ENCODE measurements at regions not wholly inside any gene's neighbourhood (a gene's known extent, or its start where the extent isn't known, plus 50 kb on each side); places are given as distances from the start of the nearest gene placed in this dataset.

GRCh38 chr1:82449506-82450057 lies 648.8 kb downstream of the ADGRL2 start:
- no peak for DNase-seq (ENCODE audit: low read depth in 2 of 2)

- no peak for DNase-seq (ENCODE audit: low read depth in 2 of 2)
These were observed 646.2 kb downstream of the ADGRL2 start for GRCh38 chr1:82446955-82447354.

GRCh38 chr1:82446236-82446635 lies 645.5 kb downstream of the ADGRL2 start:
- DNase-seq (ENCODE audit: low read depth in 2 of 2) = no peak

GRCh38 chr1:82445827-82446226 lies 645.1 kb downstream of the ADGRL2 start:
- no peak for DNase-seq (ENCODE audit: low read depth in 2 of 2)

GRCh38 chr1:82445132-82445531 lies 644.4 kb downstream of the ADGRL2 start:
- no peak for DNase-seq (ENCODE audit: low read depth in 2 of 2)

GRCh38 chr1:82441402-82441801 lies 640.7 kb downstream of the ADGRL2 start:
- no peak for DNase-seq (ENCODE audit: low read depth in 2 of 2)

- no peak for DNase-seq (ENCODE audit: low read depth in 2 of 2)
These were observed 622.6 kb downstream of the ADGRL2 start for GRCh38 chr1:82423174-82423815.

- DNase-seq (ENCODE audit: low read depth in 2 of 2) = no peak
These were observed 621.0 kb downstream of the ADGRL2 start for GRCh38 chr1:82421782-82422181.

- DNase-seq (ENCODE audit: low read depth in 2 of 2) = no peak
These were observed 619.9 kb downstream of the ADGRL2 start for GRCh38 chr1:82420584-82420983.

GRCh38 chr1:82411605-82412004 lies 610.9 kb downstream of the ADGRL2 start:
- no peak for DNase-seq (ENCODE audit: low read depth in 2 of 2)

GRCh38 chr1:82405333-82405732 lies 604.6 kb downstream of the ADGRL2 start:
- DNase-seq (ENCODE audit: low read depth in 2 of 2) = no peak

- no peak for DNase-seq (ENCODE audit: low read depth in 2 of 2)
These were observed 600.4 kb downstream of the ADGRL2 start for GRCh38 chr1:82401116-82401515.

GRCh38 chr1:82400521-82400920 lies 599.8 kb downstream of the ADGRL2 start:
- DNase-seq (ENCODE audit: low read depth in 2 of 2) = no peak

GRCh38 chr1:82399093-82399492 lies 598.4 kb downstream of the ADGRL2 start:
- no peak for DNase-seq (ENCODE audit: low read depth in 2 of 2)

- DNase-seq (ENCODE audit: low read depth in 2 of 2) = no peak
These were observed 597.6 kb downstream of the ADGRL2 start for GRCh38 chr1:82398357-82398756.

- DNase-seq (ENCODE audit: low read depth in 2 of 2) = no peak
These were observed 594.7 kb downstream of the ADGRL2 start for GRCh38 chr1:82395440-82395839.

- DNase-seq (ENCODE audit: low read depth in 2 of 2) = no peak
These were observed 592.2 kb downstream of the ADGRL2 start for GRCh38 chr1:82392946-82393345.

GRCh38 chr1:82392513-82392912 lies 591.8 kb downstream of the ADGRL2 start:
- no peak for DNase-seq (ENCODE audit: low read depth in 2 of 2)

- no peak for DNase-seq (ENCODE audit: low read depth in 2 of 2)
These were observed 591.0 kb downstream of the ADGRL2 start for GRCh38 chr1:82391712-82392111.

- DNase-seq (ENCODE audit: low read depth in 2 of 2) = no peak
These were observed 589.9 kb downstream of the ADGRL2 start for GRCh38 chr1:82390627-82391026.

- no peak for DNase-seq (ENCODE audit: low read depth in 2 of 2)
These were observed 587.9 kb downstream of the ADGRL2 start for GRCh38 chr1:82388679-82389078.

GRCh38 chr1:82387012-82387366 lies 586.3 kb downstream of the ADGRL2 start:
- DNase-seq (ENCODE audit: low read depth in 2 of 2) = no peak

GRCh38 chr1:82386365-82387011 lies 585.8 kb downstream of the ADGRL2 start:
- DNase-seq (ENCODE audit: low read depth in 2 of 2) = no peak

- DNase-seq (ENCODE audit: low read depth in 2 of 2) = no peak
These were observed 584.0 kb downstream of the ADGRL2 start for GRCh38 chr1:82384776-82385175.

Measured in stimulated activated CD4-positive, alpha-beta T cell treated with anti-CD3 and anti-CD28 coated beads, Interleukin-1b, Interleukin-23, amount 100 ng/mL, for 1 hour (primary cell).